GM19025 (cell line): ENCODE measurements at regions not wholly inside any gene's neighbourhood (a gene's known extent, or its start where the extent isn't known, plus 50 kb on each side); places are given as distances from the start of the nearest gene placed in this dataset.
A peak's percentile ranks its signal among the peaks of the same experiment; 100 is the strongest.
"Not testable (repeated sequence)": the region's sequence is repeated elsewhere in the genome, so short reads cannot be mapped to it uniquely, and the experiment has no call there.

Experiments used
- ATAC-seq: cut with Tn5 transposase; IDR thresholded peaks from one replicate; pipeline ENCODE4 v1.9.1; 2021; ENCODE audit warnings: mild to moderate bottlenecking, low read depth, moderate library complexity; ENCODE audit not compliant: unreplicated experiment

DNA sequence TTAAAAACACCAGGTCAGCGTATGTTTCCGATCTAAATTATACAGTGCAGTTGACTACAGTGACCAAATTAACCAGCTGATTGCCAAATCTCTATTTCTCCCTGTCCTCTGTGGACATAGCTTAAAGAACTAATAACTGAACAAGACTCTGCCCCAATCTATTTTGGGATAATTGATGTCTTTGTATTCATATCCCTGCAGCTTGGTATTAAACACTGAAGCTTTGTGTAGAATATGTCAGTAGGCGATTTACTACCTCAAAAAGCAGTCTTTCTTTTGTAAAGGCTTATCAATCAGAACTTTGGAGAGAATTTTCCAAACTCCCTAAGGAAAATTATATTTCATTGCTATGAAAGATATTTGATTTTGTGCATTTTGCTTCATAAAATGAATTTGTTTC is 258.2 kb downstream of the SOX2 start:
- no peak for ATAC-seq

DNA sequence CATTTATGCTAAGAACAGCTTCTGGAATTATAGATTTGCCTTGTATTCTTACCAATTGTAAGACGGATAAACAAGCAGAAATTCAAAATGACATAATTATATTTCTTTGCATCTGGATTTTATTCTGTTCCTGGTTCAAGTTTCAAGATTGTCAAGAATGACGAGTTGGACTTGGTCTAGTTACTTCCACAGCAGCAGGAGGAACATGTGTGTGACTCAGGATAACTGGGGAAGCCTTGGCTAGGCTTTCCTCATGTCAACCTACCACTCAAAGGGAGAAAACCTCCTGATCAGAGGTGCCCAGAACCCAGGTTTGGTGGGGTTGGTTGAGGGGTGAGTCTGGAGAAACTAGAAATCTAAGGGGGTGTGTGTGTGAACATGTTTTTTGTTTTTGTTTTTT is 259.7 kb downstream of the SOX2 start:
- no peak for ATAC-seq

DNA sequence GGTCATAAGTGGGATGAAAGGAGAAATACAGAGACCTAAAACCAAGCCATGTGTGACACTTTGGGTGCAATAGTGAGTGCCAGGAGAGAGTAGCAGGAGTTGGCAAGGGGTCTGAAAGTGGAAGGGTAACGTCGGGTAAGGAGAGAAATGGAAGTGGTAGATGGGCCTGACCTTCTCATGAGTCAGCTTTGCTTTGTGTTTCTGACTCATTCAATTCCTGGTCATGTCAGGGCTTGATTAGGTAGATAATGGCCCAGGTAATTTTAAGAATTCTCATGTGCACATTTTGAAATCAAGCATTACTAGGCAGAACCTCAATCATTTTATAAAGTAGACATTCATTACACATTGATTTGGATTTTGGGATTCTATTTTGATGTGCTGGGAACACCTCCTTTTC is 262.5 kb downstream of the SOX2 start:
- ATAC-seq = no peak

DNA sequence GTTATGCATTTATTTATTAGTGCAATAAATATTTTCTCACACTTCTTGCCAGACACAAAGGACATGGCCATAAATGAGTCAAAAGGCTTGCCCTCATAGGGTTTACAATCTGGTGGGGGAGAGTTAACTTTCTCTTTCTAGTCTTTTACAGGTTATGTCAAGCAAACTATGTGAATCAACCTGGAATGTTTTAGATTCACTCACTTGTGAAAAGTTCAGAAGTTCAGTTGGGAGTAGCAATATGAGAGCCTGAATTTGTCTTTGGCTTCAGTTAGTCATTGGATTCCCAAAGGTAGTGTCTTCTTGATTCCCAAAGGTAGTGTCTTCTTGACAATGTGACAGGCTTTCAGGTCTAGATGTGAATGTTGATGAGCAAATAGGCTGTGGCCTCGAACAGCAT is 264.8 kb downstream of the SOX2 start:
- no peak for ATAC-seq

DNA sequence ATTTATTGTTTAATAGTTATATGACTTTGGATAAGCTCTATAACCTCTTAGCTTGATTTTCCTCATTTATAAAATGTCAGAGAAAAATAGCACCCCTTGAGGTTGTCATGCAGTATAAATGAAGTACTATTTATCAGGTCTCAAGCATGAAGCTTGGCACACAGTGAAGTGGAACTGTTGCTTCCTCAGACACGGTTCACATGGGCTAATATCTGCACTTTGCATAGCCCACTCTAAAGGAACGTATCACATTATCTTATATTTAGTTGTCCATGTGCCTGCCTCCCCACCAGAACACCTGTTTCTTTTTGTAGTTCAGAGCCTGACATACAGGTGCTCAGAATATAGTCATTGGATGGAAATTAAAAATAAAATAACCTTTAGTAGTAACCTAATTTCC is 273.7 kb downstream of the SOX2 start:
- ATAC-seq = no peak

DNA sequence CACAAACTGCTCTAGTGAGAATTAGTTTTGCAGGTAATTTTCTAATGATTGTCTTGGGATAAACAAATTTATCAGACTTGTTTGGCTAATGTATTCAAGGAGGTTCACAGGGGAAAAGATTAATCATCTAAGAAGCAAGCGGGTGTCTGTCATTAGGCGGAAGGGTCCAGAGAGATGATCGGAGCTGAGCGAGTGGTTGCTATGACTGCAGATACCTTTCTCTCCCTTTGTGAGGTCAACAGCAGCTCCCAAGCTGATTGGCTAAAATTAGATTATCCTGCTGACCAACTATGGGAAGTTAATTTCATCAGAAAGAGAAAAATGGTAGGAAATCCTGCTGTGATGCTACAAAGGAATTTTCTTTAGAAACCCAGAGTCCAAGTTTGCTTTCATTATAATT is 276.0 kb downstream of the SOX2 start:
- no peak for ATAC-seq

DNA sequence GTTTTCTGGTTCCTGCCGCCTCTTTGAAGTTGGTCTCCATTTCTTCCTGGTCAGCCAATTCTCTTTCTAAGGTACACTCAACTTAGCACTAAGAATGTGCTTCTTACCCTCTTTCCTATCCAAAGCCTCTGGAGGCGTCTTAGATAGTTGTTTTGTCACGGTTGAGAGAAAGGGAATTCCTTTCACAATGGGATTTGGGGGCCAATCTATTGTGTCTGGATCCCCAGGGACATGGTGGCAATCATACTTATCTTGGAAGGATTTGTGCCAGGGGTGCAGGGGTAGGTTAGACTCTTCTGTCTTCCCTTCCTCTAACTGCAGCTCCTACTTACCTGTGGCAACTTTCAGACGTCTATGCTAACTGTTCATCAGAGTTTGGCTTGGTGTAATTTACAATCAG is 287.1 kb downstream of the SOX2 start:
- ATAC-seq = no peak

DNA sequence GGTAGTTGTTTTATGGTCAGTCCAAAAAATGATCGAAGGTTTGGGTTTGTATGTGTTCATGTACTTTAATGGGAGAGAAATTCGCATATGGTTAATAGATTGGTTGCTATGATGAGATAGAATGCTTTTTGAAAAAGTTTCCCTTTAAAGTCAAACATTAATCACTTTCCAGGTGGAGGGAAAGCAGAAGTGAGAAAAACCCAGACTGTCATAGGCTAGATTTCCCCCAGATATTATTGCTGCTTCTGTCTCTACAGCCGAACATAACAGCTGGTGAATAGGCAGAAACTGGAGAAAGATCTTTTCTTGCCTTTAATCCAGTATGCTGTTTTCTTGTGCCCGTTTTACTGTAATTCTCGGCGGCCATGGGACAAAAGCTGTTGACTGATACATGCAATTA is 287.6 kb downstream of the SOX2 start:
- ATAC-seq = peak; percentile 73

DNA sequence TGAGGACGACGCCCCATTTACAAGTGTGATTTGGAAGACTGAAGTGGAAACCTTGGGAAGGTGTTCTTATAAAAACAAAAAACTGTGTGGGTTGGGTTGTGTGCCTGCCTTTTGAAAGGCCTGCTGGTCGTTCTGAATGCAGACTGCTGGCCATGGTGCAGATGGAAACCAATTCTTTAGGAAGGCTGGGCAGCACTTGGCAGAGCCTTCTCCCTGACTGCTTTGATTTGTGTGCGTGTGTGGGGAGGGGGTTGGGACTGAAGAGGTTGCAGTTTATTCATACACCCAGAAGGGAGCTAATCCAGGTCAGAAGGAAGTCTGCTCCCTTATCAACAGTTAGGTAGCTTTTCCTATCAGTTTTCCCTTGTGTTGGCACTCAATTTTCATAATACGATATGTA is 288.7 kb downstream of the SOX2 start:
- ATAC-seq = no peak

DNA sequence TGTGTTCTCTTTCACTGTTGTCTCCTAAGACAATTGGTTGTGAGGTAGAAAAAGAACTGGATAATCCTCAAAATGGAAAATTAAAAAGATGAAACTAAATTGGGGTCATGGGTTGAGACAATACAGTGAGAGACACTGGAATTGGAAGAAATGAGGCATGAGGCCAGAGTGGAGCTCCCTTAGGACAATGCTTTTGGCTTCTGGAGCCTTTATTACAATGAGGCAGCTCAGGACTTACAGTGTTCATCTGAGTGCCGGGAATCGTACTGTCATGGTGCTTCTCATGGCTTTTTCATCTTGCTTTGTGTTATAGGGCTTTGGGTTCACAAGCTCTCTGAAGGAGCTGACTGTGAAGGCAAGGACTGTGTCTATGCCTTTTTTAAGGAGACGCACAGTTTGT is 293.5 kb downstream of the SOX2 start:
- no peak for ATAC-seq

DNA sequence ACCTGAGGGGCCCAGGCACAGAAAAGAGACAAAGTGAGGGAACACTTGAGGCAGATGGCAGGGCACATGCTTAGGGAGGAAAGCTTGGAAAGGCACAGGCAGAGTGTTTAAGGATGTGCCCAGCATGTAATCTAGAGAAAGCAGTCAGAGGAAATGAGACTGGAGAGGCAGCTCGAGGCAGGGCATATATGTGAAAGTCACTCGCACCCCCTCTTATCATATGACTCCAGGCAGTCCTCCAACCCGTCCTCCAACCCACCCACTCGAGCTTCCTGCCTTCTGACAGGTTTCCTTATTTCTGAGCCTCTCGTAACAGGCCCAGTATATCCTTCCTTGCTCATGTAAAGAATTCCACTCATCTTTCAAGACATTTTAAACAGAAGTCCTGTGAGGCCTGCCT is 294.0 kb downstream of the SOX2 start:
- no peak for ATAC-seq

DNA sequence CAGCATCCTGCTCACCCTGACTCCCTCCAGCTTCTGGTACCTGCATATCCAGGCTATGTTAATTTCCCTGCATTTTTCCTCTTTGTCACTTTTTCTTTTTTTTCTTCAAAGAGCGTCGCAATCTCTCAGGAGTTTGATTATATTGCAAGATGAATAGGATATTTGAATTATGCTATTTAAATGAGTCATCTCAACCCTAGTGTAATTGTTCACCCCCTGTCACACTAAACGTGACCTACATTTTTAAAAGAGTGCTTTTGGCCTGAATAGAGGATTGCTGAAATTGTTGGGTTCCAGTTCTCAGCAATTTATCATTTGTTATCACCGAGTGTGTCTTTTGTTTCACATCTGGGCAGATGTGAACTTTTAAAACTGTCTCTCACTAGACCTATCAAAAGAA is 294.7 kb downstream of the SOX2 start:
- ATAC-seq = no peak

DNA sequence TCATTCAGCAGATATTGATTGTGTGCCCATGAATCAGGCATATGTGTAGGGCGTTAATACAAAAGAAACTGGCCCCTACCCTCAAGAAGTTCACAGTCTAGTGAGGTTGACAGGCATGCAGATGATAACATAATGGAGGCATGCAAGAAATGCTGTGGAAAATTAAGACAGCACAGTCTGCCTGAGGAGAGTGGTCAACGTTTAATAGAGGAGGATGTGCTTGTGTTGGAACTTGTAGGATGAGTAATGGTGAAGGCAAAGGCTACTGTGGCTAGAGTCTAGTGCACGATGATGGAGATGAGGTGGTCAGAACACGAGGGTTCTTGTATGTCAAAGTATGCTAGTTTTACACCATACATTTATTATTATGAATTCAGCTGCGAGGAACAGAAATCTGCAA is 295.7 kb downstream of the SOX2 start:
- ATAC-seq = no peak

DNA sequence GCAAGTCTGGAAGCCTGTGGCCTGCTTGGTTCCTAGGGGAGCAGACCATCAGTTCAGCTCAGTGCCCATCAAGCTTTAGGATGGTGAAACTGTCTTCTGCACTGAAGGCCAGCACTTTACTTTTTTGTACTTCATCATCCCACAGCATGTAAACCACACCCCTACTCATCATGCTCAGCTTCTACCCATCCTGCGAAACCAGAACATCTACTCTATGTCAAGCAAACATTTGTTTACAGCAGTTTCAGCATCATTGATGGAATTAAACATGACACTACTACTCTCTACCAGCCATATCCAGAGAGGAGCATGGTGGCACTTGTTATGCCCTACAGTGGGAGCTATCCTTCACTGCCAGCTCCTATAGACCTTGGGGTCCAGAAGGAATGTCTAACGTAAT is 306.6 kb downstream of the SOX2 start:
- no peak for ATAC-seq

DNA sequence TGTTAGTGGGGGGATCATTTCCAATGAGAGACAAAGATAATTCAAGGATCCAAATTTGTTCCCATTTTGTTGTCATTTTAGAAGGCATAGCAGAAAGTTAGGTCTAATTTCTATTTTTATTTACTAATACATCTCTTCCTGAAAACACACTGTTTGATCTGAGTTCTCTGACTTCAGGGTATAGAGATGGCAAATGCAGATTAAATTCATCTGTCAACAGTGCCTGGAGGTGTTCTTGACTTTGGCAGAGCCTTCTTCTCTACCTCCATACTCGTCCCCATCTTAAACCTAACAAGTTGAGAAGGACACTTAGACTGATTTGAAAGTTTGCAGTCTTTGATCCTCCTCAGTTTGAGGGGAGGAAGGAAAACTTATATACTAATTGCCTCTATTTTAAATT is 308.2 kb downstream of the SOX2 start:
- ATAC-seq = no peak

DNA sequence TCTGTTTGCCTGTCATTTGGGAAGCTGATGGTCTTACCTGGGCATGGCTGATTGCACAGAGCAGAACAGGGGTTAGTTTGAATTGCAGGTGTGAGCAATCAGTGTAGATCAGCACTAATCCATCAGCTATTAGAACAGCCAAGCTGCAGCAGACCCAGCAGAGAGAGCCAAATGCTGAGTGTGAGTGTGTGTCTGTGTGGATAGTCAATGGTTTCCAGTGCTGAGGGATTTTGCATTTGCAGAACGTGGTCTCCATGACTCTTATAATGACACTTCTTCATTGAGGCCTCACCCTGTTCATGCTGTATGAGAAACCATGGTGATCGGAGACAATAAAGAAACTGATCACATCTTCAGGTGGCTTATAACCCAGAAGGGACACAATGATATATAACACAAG is 312.1 kb downstream of the SOX2 start:
- no peak for ATAC-seq

DNA sequence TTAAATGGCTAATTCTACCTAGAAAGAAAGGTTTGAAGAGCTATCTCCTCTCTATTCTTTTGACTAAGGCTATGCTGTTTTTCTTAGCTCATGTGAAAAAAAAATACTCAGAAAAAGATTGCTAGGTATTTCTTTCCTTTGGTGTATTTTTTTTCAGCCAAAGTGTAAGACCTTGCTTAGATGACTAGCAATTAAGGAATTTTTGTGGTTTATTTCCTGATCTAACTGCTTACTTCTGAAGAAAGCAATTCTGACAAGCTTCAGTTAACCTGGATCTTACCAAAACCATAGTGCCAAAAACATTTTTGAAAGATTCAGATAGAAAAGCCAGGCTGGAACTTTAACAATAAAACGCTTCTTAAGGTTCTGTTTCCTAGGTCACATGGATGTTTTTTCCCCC is 315.6 kb downstream of the SOX2 start:
- ATAC-seq = no peak

DNA sequence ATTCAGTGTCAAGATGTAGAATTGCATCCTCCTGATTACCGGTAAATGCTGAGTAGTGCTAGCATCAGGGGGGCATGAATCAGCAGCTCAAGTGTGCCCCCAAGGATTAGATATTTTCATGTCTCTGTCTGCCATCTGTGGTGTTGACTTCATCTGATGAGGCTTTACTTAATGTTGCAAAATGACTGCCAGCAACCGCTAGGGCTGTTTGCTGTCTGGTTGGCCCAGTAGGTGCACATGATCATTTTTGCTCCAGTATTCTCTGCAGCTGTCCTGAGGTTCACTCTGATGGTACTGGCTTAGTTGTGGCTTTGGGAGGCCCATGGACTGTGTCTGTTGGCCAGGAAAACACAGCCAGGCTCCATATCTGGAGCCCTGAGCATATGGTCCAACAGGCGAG is 316.4 kb downstream of the SOX2 start:
- no peak for ATAC-seq

DNA sequence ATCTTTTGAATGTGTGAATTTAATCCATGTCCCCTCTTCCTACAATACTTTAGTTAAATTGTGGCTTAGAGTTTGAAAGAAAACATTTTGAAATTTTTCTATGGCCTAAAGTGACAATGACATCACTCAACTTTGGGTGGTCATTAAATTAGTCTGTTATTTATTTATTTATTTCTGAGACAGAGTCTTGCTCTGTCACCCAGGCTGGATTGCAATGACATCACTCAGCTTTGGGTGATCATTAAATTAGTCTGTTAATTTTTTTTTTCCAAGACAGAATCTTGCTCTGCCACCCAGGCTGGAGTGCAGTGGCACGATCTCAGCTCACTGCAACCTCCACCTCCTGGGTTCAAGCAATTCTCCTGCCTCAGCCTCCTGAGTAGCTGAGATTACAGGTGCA is 322.5 kb downstream of the SOX2 start:
- not testable (repeated sequence) for ATAC-seq

DNA sequence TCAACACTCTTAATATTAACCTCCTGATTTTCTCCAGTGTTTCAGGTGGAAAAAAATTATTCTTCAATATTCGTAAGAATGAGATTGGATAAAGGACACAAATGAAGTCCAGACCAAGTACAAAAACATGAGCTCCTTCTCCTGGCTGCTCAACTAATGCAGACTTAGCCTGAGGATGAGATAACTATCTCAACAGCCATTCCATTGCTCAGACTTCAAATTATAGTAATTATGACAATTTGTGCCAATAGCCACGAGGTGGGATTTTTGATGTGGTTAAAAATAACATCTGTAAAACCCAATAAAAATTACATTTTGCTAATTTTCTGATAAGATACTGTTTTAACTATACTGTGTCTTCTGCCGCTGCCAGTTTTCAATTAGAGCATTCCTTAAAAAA is 323.6 kb downstream of the SOX2 start:
- no peak for ATAC-seq

DNA sequence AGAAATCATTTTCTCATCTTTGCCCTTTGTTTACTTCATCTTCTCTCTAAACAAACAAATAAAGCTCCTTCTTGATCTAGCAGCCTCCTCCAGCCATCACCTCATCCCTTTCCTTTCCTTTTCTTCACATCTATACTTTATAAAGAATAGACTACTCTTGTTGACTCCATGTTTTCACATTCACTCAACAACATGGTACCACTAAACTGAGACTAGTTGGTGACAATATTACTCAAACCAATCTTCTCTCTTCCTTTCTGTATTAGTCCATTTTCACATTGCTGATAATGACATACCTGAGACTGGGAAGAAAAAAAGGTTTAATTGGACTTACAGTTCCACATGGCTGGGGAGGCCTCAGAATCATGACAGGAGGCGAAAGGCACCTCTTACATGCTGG is 324.7 kb downstream of the SOX2 start:
- ATAC-seq = no peak

DNA sequence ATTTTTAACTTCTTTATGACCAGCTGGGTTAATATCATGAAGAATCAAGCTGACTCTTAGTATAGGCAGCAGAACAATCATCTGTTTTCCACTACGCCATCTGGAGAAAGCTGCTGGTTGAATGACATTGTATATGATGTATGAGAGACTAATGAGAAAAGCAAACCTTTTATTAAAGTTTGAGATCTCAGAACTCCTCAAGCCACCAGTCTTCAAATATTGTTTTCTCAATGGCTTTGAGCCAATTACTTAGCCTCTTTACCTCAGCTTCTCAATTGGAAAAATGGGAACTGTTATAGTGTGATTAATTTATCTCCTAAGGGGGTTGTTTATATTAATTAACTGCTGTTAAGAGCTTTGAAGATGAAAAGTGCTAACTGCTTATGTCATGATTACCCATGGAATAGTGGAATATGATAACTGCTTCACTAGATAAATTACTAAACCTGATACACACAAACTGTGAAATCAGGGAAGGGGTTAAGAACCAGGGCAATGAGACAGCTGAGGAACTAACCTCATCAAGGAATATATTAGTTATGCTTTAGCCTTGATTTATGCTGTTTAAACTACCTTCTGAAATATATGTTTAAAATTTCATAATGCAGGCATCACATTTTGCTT is 330.1 kb downstream of the SOX2 start:
- no peak for ATAC-seq

DNA sequence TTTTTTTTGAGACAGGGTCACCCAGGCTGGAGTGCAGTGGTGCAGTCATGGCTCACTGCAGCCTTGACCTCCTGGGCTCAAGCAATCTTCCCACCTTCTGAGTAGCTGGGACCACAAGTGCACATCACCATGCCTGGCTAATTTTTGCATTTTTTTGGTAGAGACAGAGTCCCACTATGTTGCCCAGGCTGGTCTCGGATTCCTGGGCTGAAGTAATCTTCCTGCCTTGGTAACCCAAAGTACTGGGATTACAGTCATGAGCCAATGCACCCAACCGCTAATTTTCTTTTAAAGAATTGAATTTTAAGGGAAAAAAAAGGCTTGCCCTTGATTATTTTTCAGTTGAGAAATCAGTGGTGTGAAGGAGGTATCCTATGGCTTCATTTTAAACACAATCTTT is 334.0 kb downstream of the SOX2 start:
- no peak for ATAC-seq
